ENCODE measurements at regions not wholly inside any gene's neighbourhood (a gene's known extent, or its start where the extent isn't known, plus 50 kb on each side); places are given as distances from the start of the nearest gene placed in this dataset.
A peak's percentile ranks its signal among the peaks of the same experiment; 100 is the strongest.

DNA sequence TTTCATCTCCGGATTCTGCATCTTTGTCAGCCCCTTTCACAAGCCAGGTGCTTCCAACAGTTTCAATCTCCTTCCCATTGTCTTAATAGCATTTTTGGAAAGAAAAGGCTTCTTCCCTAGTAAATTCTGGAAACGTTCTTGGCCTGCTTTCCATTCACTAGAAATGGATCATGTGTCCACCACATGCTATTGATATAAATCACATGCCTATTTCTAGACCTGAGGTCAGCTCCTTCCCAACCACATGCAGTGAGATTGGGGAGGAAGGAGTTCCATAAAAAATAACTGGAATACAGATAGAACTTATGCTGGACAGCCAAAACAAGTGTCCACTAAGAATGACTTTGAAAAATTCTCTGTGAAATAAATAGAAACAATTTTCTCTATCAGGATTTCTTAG lies 181.6 kb upstream of the TMEM161B start (continued):
- TF ChIP-seq ZNF462 (CRISPR knock-in tag; IDR thresholded peaks at IDR 0.05) (no peak), EZH2phosphoT487 (IDR thresholded peaks at IDR 0.05; ENCODE audit: unreplicated experiment) (no peak)
- TF ChIP-seq, protein P1, sequence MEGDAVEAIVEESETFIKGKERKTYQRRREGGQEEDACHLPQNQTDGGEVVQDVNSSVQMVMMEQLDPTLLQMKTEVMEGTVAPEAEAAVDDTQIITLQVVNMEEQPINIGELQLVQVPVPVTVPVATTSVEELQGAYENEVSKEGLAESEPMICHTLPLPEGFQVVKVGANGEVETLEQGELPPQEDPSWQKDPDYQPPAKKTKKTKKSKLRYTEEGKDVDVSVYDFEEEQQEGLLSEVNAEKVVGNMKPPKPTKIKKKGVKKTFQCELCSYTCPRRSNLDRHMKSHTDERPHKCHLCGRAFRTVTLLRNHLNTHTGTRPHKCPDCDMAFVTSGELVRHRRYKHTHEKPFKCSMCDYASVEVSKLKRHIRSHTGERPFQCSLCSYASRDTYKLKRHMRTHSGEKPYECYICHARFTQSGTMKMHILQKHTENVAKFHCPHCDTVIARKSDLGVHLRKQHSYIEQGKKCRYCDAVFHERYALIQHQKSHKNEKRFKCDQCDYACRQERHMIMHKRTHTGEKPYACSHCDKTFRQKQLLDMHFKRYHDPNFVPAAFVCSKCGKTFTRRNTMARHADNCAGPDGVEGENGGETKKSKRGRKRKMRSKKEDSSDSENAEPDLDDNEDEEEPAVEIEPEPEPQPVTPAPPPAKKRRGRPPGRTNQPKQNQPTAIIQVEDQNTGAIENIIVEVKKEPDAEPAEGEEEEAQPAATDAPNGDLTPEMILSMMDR (conservative IDR thresholded peaks at IDR 0.05; ENCODE audit: low read depth in 2 of 2): no peak

- DNase-seq (ENCODE audit: low spot score) (no peak), ATAC-seq (peak; percentile 49)
- Mint-ChIP-seq H3K27ac (no peak overlapping the region), H3K27me3 (ENCODE audit: insufficient read depth, low read depth, poor library complexity) (no peaks in the 10 kb centered on the region), H3K36me3 (ENCODE audit: low read depth) (no peaks in the 10 kb centered on the region), H3K4me1 (peaks cover 13% of the 10 kb centered on the region; the same call in 2 of the 3 replicates), H3K4me3 (no peak overlapping the region), H3K9me3 (no peaks in the 10 kb centered on the region)
- H3K4me1 ChIP-seq (ENCODE audit: insufficient read depth): peaks cover 9% of the 10 kb centered on the region; the same call in 1 of the 2 replicates
- H2AFZ ChIP-seq: no peak overlapping the region
- H3K27ac ChIP-seq (ENCODE audit: low read depth): no peak overlapping the region
- no peaks in the 10 kb centered on the region for H3K79me2 ChIP-seq (replicated peaks; ENCODE audit: insufficient read depth)
- H3K27me3 ChIP-seq (ENCODE audit: insufficient read depth): no peaks in the 10 kb centered on the region
- no peaks in the 10 kb centered on the region for H3F3A ChIP-seq (replicated peaks; ENCODE audit: low read depth)
- no peak overlapping the region for H3K4me2 ChIP-seq
- no peaks in the 10 kb centered on the region for H3K36me3 ChIP-seq (ENCODE audit: insufficient read depth)
- no peak overlapping the region for H3K4me3 ChIP-seq
- no peaks in the 10 kb centered on the region for H3K9me2 ChIP-seq (ENCODE audit: insufficient read depth)
- no peaks in the 10 kb centered on the region for H4K20me1 ChIP-seq (replicated peaks; ENCODE audit: insufficient read depth)
- TF ChIP-seq ZNF114 (CRISPR knock-in tag; IDR thresholded peaks at IDR 0.05) (no peak), POLR2AphosphoS5 (IDR thresholded peaks at IDR 0.05; ENCODE audit: low read depth) (no peak), EZH2 (IDR thresholded peaks at IDR 0.05; ENCODE audit: low read depth, unreplicated experiment) (no peak), ETS1 (IDR thresholded peaks at IDR 0.05) (no peak), CREB1 (CRISPR knock-in tag; IDR thresholded peaks at IDR 0.05; ENCODE audit: low read depth) (no peak), ZNF331 (CRISPR knock-in tag; IDR thresholded peaks at IDR 0.05; ENCODE audit: low read depth) (no peak), EZH2phosphoT487 (IDR thresholded peaks at IDR 0.05; ENCODE audit: unreplicated experiment) (no peak), STAT1 (IDR thresholded peaks at IDR 0.05; ENCODE audit: unreplicated experiment) (no peak)
- TF ChIP-seq, protein P1 (conservative IDR thresholded peaks at IDR 0.05; ENCODE audit: low read depth in 2 of 2): no peak
Observed at GRCh38 chr5:88438006-88438405, 169.4 kb upstream of the TMEM161B start.

Data from GM23338 (cell line).